Lung (tissue), 11 donors: ENCODE measurements at regions not wholly inside any gene's neighbourhood (a gene's known extent, or its start where the extent isn't known, plus 50 kb on each side); places are given as distances from the start of the nearest gene placed in this dataset.

ENCODE experiments used
- ATAC-seq: fragments of 200-7000 bp; cut with Tn5 transposase; one replicate; pipeline ENCODE4 v1.9.1; 2020; ENCODE audit warnings: moderate number of reproducible peaks; ENCODE audit not compliant: insufficient read depth, low FRiP score
- DNase-seq, 3 donors: peaks; one replicate each; pipeline ENCODE4 v3.0.0-alpha.2; 2013 to 2017
- H3K27ac ChIP-seq, 2 donors: one replicate each; pipeline ENCODE4 v1.5.1; 2013; ENCODE audit warnings: mild to moderate bottlenecking in 2 of 2, moderate library complexity in 2 of 2, control low read depth in 1 of 2, inconsistent platforms in 1 of 2, low read depth in 1 of 2, low read length in 1 of 2
- H3K27me3 ChIP-seq, 3 donors: one replicate each; pipeline ENCODE4 v1.5.1; 2013; ENCODE audit warnings: low read length in 2 of 3; ENCODE audit not compliant: control insufficient read depth in 3 of 3, insufficient read depth in 3 of 3
- H3K36me3 ChIP-seq, 4 donors: one replicate each; pipeline ENCODE4 v1.5.1; 2013; ENCODE audit warnings: low read length in 4 of 4, mild to moderate bottlenecking in 1 of 4, moderate library complexity in 1 of 4; ENCODE audit not compliant: control insufficient read depth in 4 of 4, insufficient read depth in 4 of 4
- H3K4me1 ChIP-seq, 5 donors: one replicate each; pipeline ENCODE4 v1.5.1; 2013; ENCODE audit warnings: low read length in 5 of 5, mild to moderate bottlenecking in 2 of 5, moderate library complexity in 1 of 5; ENCODE audit not compliant: control insufficient read depth in 5 of 5, insufficient read depth in 5 of 5
- H3K4me3 ChIP-seq: one replicate; pipeline ENCODE4 v1.5.1; 2013; ENCODE audit warnings: mild to moderate bottlenecking, control low read depth, moderate library complexity
- H3K9ac ChIP-seq, 2 donors: one replicate each; pipeline ENCODE4 v1.5.1; 2013; ENCODE audit warnings: low read length in 2 of 2, control low read depth in 1 of 2; ENCODE audit not compliant: insufficient read depth in 1 of 2
- H3K9me3 ChIP-seq, 4 donors: one replicate each; pipeline ENCODE4 v1.5.1; 2013; ENCODE audit warnings: low read length in 3 of 4, mild to moderate bottlenecking in 1 of 4, moderate library complexity in 1 of 4; ENCODE audit not compliant: control insufficient read depth in 4 of 4, insufficient read depth in 3 of 4
- CTCF ChIP-seq: IDR thresholded peaks from 2 replicates; pipeline ENCODE4 v1.5.1; 2012; ENCODE audit warnings: mild to moderate bottlenecking; ENCODE audit errors: control extremely low read depth, extremely low read depth
- WGBS, 2 donors: extraction: QIAGEN DNeasy Blood & Tissue Kit; methylation state at CpG; one replicate each; pipeline ENCODE4 v1.1.7; 2013; 5-methylcytosine and 5-hydroxymethylcytosine counted together
- donor health status: control.
- donor health status: control.
- donor health status: Bipolar disorder and iron deficiency.
- donor health status: healthy.
- donor health status: DM: yes; HTN: yes; CAD: no.

- H3K36me3 ChIP-seq = no peaks in the 10 kb centered on the region
- peaks cover 0 to 3% (median 0%) of the 10 kb centered on the region in 4 donors for H3K9me3 ChIP-seq
- H3K4me1 ChIP-seq = no peaks in the 10 kb centered on the region
- H3K27ac ChIP-seq = no peak overlapping the region
- 90 to 91% methylated on average over 8 of the region's 8 CpGs for WGBS, 2 donors
- no peak overlapping the region for H3K9ac ChIP-seq
- no peaks in the 10 kb centered on the region for H3K27me3 ChIP-seq
- no peak for DNase-seq
- ATAC-seq = no peak
- no peak overlapping the region for H3K4me3 ChIP-seq
- TF ChIP-seq CTCF = no peak
These were observed 683.9 kb downstream of the TBC1D22A start for GRCh38 chr22:47446331-47446730.

- no peak overlapping the region for H3K4me3 ChIP-seq
- TF ChIP-seq CTCF = no peak
- 81 to 84% methylated on average over 10 of the region's 10 CpGs for WGBS, 2 donors
- H3K27ac ChIP-seq = no peak overlapping the region
- no peak overlapping the region for H3K9ac ChIP-seq
- H3K9me3 ChIP-seq = peaks cover 0 to 3% (median 0%) of the 10 kb centered on the region in 4 donors
- H3K36me3 ChIP-seq = no peaks in the 10 kb centered on the region
- H3K4me1 ChIP-seq = no peaks in the 10 kb centered on the region
- ATAC-seq (no peak), DNase-seq (no peak)
- no peaks in the 10 kb centered on the region for H3K27me3 ChIP-seq
These were observed 683.4 kb downstream of the TBC1D22A start for GRCh38 chr22:47445716-47446290.

GRCh38 chr22:47445212-47445611 is 682.8 kb downstream of the TBC1D22A start:
- DNase-seq (no peak), ATAC-seq (no peak)
- WGBS, 2 donors = 91 to 95% methylated on average over 5 of the region's 5 CpGs

More at GRCh38 chr22:47445212-47445611, 682.8 kb downstream of the TBC1D22A start:
- Histone ChIP-seq H3K4me1 (no peaks in the 10 kb centered on the region), H3K9ac (no peak overlapping the region), H3K4me3 (no peak overlapping the region), H3K27ac (no peak overlapping the region), H3K9me3 (peaks cover 0 to 3% (median 0%) of the 10 kb centered on the region in 4 donors), H3K36me3 (no peaks in the 10 kb centered on the region), H3K27me3 (no peaks in the 10 kb centered on the region)
- no peak for TF ChIP-seq CTCF
